Ishikawa (cell line): ENCODE measurements at regions not wholly inside any gene's neighbourhood (a gene's known extent, or its start where the extent isn't known, plus 50 kb on each side); places are given as distances from the start of the nearest gene placed in this dataset.

ENCODE experiments used
- CEBPB ChIP-seq: IDR thresholded peaks from 2 replicates; pipeline ENCODE4 v1.6.1; 2012
- CREB1 ChIP-seq: IDR thresholded peaks from 2 replicates; pipeline ENCODE4 v1.6.1; 2012; ENCODE audit warnings: low read depth
- EGR1 ChIP-seq: IDR thresholded peaks from 2 replicates; pipeline ENCODE4 v1.6.1; 2012
- EP300 ChIP-seq: IDR thresholded peaks from 2 replicates; pipeline ENCODE4 v1.6.1; 2012; ENCODE audit warnings: borderline replicate concordance
- FOXM1 ChIP-seq: IDR thresholded peaks from 2 replicates; pipeline ENCODE4 v1.6.1; 2012; ENCODE audit warnings: low read depth, borderline replicate concordance
- MAX ChIP-seq: IDR thresholded peaks from 2 replicates; pipeline ENCODE4 v1.6.1; 2012
- NFIC ChIP-seq: IDR thresholded peaks from 2 replicates; pipeline ENCODE4 v1.6.1; 2012
- RAD21 ChIP-seq: IDR thresholded peaks from 2 replicates; pipeline ENCODE4 v1.6.1; 2012; ENCODE audit warnings: low read depth
- REST ChIP-seq: IDR thresholded peaks from 2 replicates; pipeline ENCODE4 v1.6.1; 2012; ENCODE audit warnings: low read depth, mild to moderate bottlenecking
- TAF1 ChIP-seq: IDR thresholded peaks from 2 replicates; pipeline ENCODE4 v1.6.1; 2012; ENCODE audit warnings: low read depth, mild to moderate bottlenecking
- TCF12 ChIP-seq: IDR thresholded peaks from 2 replicates; pipeline ENCODE4 v1.6.1; 2012; ENCODE audit warnings: low read depth
- TEAD4 ChIP-seq: IDR thresholded peaks from 2 replicates; pipeline ENCODE4 v1.6.1; 2012
- USF1 ChIP-seq: IDR thresholded peaks from 2 replicates; pipeline ENCODE4 v1.6.1; 2012
- YY1 ChIP-seq: IDR thresholded peaks from 2 replicates; pipeline ENCODE4 v1.6.1; 2012; ENCODE audit warnings: low read depth
- ZBTB7A ChIP-seq: IDR thresholded peaks from 2 replicates; pipeline ENCODE4 v1.6.1; 2012; ENCODE audit warnings: low read depth

GRCh38 chr5:2919310-2920018, 168.0 kb upstream of the IRX2 start:
- TF ChIP-seq CREB1 = no peak
- no peak for TF ChIP-seq RAD21
- no peak for TF ChIP-seq REST
- TF ChIP-seq MAX = no peak
- no peak for TF ChIP-seq TCF12
- TF ChIP-seq NFIC = no peak
- no peak for TF ChIP-seq YY1
- TF ChIP-seq EP300 = no peak
- TF ChIP-seq CEBPB = no peak
- TF ChIP-seq TAF1 = no peak
- TF ChIP-seq EGR1 = no peak

- no peak for TF ChIP-seq TCF12
- no peak for TF ChIP-seq CREB1
- TF ChIP-seq TEAD4 = no peak
- no peak for TF ChIP-seq EP300
- no peak for TF ChIP-seq ZBTB7A
- TF ChIP-seq EGR1 = no peak
- no peak for TF ChIP-seq YY1
- no peak for TF ChIP-seq TAF1
- TF ChIP-seq MAX = no peak
- TF ChIP-seq FOXM1 = no peak
- TF ChIP-seq CEBPB = no peak
- TF ChIP-seq REST = no peak
- no peak for TF ChIP-seq USF1
- TF ChIP-seq NFIC = no peak
- TF ChIP-seq RAD21 = no peak
Observed at GRCh38 chr5:2917524-2917923, 166.0 kb upstream of the IRX2 start.

GRCh38 chr5:2917093-2917492, 165.6 kb upstream of the IRX2 start:
- TF ChIP-seq REST (no peak), FOXM1 (no peak), TCF12 (no peak), ZBTB7A (no peak), TAF1 (no peak), NFIC (no peak), TEAD4 (no peak), CREB1 (no peak), USF1 (no peak), YY1 (no peak), EP300 (no peak), EGR1 (no peak), MAX (no peak)

- TF ChIP-seq CEBPB (no peak), TEAD4 (no peak), TAF1 (no peak), EP300 (no peak), REST (no peak), EGR1 (no peak), FOXM1 (no peak), CREB1 (no peak), USF1 (no peak), RAD21 (no peak)
Observed at GRCh38 chr5:2916076-2916682, 164.7 kb upstream of the IRX2 start.
